ENCODE measurements at regions not wholly inside any gene's neighbourhood (a gene's known extent, or its start where the extent isn't known, plus 50 kb on each side); places are given as distances from the start of the nearest gene placed in this dataset.

DNA sequence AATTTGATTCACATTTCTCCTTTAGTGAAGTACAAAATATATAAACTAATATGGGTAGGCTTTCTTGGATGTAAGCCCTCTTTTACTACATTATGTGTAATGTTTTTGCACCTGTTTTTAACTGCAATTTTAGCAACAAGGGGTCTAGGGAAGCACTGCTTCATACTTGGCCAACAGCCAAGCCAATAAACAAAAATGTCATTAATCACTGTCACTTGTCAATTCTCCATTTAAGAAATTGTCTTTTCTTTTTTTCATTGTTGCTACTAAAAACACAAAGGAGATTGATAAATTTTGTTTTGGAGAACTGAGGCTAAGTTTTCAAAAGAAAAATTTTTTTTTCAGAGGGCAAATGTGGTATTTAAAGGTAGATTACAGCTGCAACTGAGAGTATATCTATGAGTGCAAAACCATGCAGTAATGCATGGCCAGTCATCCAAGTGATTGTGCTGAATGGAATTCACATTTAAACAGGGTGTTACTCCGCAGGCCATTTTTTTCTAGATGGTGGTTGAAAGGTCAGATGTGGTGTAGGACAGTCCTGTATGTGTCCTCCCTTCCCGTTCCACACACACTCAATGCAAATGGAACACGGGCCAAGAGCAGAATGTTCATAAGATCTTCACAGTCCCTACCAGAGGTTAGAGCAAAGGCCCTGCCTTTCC is 503.0 kb upstream of the LMO3 start:
- TF ChIP-seq, protein P1, sequence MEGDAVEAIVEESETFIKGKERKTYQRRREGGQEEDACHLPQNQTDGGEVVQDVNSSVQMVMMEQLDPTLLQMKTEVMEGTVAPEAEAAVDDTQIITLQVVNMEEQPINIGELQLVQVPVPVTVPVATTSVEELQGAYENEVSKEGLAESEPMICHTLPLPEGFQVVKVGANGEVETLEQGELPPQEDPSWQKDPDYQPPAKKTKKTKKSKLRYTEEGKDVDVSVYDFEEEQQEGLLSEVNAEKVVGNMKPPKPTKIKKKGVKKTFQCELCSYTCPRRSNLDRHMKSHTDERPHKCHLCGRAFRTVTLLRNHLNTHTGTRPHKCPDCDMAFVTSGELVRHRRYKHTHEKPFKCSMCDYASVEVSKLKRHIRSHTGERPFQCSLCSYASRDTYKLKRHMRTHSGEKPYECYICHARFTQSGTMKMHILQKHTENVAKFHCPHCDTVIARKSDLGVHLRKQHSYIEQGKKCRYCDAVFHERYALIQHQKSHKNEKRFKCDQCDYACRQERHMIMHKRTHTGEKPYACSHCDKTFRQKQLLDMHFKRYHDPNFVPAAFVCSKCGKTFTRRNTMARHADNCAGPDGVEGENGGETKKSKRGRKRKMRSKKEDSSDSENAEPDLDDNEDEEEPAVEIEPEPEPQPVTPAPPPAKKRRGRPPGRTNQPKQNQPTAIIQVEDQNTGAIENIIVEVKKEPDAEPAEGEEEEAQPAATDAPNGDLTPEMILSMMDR (conservative IDR thresholded peaks at IDR 0.05; ENCODE audit: low read length) = no peak
- no peak for TF ChIP-seq EZH2phosphoT487 (IDR thresholded peaks at IDR 0.05; ENCODE audit: borderline replicate concordance, low read depth, low read length)
